LoVo (cell line): ENCODE measurements at regions not wholly inside any gene's neighbourhood (a gene's known extent, or its start where the extent isn't known, plus 50 kb on each side); places are given as distances from the start of the nearest gene placed in this dataset.
"Not testable (repeated sequence)": the region's sequence is repeated elsewhere in the genome, so short reads cannot be mapped to it uniquely, and the experiment has no call there.

Experiments
- DNase-seq: peaks from one replicate; pipeline ENCODE4 v3.0.0-alpha.2; 2016; ENCODE audit warnings: low spot score

GRCh38 chr3:18236726-18237125, 188.4 kb downstream of the SATB1 start:
- no peak for DNase-seq

- DNase-seq = no peak
Observed at GRCh38 chr3:18234717-18235335, 190.3 kb downstream of the SATB1 start.

GRCh38 chr3:18233987-18234716, 191.0 kb downstream of the SATB1 start:
- DNase-seq = no peak

GRCh38 chr3:18232317-18232716, 192.8 kb downstream of the SATB1 start:
- DNase-seq = no peak

- DNase-seq = no peak
Observed at GRCh38 chr3:18228060-18228459, 197.1 kb downstream of the SATB1 start.

GRCh38 chr3:18225709-18226108, 199.4 kb downstream of the SATB1 start:
- DNase-seq = no peak

- no peak for DNase-seq
Observed at GRCh38 chr3:18224426-18224825, 200.7 kb downstream of the SATB1 start.

GRCh38 chr3:18223974-18224373, 201.2 kb downstream of the SATB1 start:
- DNase-seq = no peak

- DNase-seq = no peak
Observed at GRCh38 chr3:18223571-18223970, 201.6 kb downstream of the SATB1 start.

GRCh38 chr3:18222686-18223085, 202.5 kb downstream of the SATB1 start:
- no peak for DNase-seq

GRCh38 chr3:18217507-18218174, 207.5 kb downstream of the SATB1 start:
- no peak for DNase-seq

GRCh38 chr3:18216996-18217395, 208.1 kb downstream of the SATB1 start:
- no peak for DNase-seq

GRCh38 chr3:18215639-18216038, 209.5 kb downstream of the SATB1 start:
- no peak for DNase-seq

GRCh38 chr3:18211116-18211515, 214.0 kb downstream of the SATB1 start:
- no peak for DNase-seq

- DNase-seq = no peak
Observed at GRCh38 chr3:18208856-18209255, 216.3 kb downstream of the SATB1 start.

GRCh38 chr3:18208091-18208490, 217.0 kb downstream of the SATB1 start:
- DNase-seq = no peak

GRCh38 chr3:18207226-18207625, 217.9 kb downstream of the SATB1 start:
- DNase-seq = no peak

- DNase-seq = not testable (repeated sequence)
Observed at GRCh38 chr3:18205701-18206100, 219.4 kb downstream of the SATB1 start.

- DNase-seq = no peak
Observed at GRCh38 chr3:18201315-18201714, 223.8 kb downstream of the SATB1 start.

GRCh38 chr3:18199757-18200156, 225.4 kb downstream of the SATB1 start:
- DNase-seq = no peak

- DNase-seq = no peak
Observed at GRCh38 chr3:18195836-18196235, 229.3 kb downstream of the SATB1 start.

GRCh38 chr3:18194431-18194830, 230.7 kb downstream of the SATB1 start:
- no peak for DNase-seq

- DNase-seq = no peak
Observed at GRCh38 chr3:18190646-18191045, 234.5 kb downstream of the SATB1 start.
